Stomach (tissue), 4 donors: ENCODE measurements at regions not wholly inside any gene's neighbourhood (a gene's known extent, or its start where the extent isn't known, plus 50 kb on each side); places are given as distances from the start of the nearest gene placed in this dataset.

ENCODE experiments used
- CTCF ChIP-seq, 7 experiments: fragments of 450-650 bp in 4 of 7; fragments of 200-600 bp in 3 of 7; sonication (generic) in 3 of 7; IDR thresholded peaks; one replicate each; pipeline ENCODE4 v1.5.1; 2016 to 2019; ENCODE audit warnings: antibody characterized with exemption in 7 of 7, control low read depth in 2 of 7, mild to moderate bottlenecking in 1 of 7
- POLR2A ChIP-seq, 4 donors: fragments of 450-650 bp; IDR thresholded peaks; one replicate each; pipeline ENCODE4 v1.6.1; 2016; ENCODE audit warnings: antibody characterized with exemption in 4 of 4, control low read depth in 2 of 4, mild to moderate bottlenecking in 1 of 4, moderate library complexity in 1 of 4
- POLR2AphosphoS5 ChIP-seq, 3 donors: sonication (generic); formaldehyde crosslinking; IDR thresholded peaks; one replicate each; pipeline ENCODE4 v1.6.1; 2016; ENCODE audit warnings: antibody characterized with exemption in 3 of 3

GRCh38 chr13:97574926-97575325, 141.0 kb downstream of the RAP2A start:
- TF ChIP-seq CTCF (IDR thresholded peaks at IDR 0.05) (no peak), POLR2AphosphoS5 (IDR thresholded peaks at IDR 0.05) (no peak), POLR2A (IDR thresholded peaks at IDR 0.05) (no peak)
